GM12872 (cell line): ENCODE measurements at regions not wholly inside any gene's neighbourhood (a gene's known extent, or its start where the extent isn't known, plus 50 kb on each side); places are given as distances from the start of the nearest gene placed in this dataset.

Experiments used
- TF ChIP-seq, protein P1 (sequence below): IDR thresholded peaks from 3 replicates; pipeline ENCODE4 v1.5.1; 2011; ENCODE audit warnings: low read depth, mild to moderate bottlenecking, low read length, moderate library complexity; ENCODE audit not compliant: insufficient read depth

DNA sequence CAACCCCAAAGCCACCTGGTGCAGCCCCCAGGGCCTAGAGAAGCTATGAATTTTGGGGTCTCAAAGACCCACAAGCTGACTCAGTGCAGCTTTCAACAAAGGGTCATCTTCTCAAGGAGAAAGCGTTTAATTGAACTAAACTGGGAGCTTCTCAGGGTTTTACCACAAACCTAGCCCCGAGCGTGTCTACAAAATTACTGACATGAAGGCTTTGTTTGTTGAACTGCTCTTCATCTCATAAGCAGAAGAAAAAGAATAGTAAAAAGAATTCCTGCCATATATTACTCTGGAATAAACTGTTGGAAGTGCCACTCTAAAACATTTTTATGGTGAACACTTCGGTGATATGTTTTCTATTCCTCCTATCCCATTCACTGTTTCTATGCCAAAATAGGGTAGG lies 50.8 kb upstream of the INCENP start:
- TF ChIP-seq, protein P1, sequence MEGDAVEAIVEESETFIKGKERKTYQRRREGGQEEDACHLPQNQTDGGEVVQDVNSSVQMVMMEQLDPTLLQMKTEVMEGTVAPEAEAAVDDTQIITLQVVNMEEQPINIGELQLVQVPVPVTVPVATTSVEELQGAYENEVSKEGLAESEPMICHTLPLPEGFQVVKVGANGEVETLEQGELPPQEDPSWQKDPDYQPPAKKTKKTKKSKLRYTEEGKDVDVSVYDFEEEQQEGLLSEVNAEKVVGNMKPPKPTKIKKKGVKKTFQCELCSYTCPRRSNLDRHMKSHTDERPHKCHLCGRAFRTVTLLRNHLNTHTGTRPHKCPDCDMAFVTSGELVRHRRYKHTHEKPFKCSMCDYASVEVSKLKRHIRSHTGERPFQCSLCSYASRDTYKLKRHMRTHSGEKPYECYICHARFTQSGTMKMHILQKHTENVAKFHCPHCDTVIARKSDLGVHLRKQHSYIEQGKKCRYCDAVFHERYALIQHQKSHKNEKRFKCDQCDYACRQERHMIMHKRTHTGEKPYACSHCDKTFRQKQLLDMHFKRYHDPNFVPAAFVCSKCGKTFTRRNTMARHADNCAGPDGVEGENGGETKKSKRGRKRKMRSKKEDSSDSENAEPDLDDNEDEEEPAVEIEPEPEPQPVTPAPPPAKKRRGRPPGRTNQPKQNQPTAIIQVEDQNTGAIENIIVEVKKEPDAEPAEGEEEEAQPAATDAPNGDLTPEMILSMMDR, result no peak

DNA sequence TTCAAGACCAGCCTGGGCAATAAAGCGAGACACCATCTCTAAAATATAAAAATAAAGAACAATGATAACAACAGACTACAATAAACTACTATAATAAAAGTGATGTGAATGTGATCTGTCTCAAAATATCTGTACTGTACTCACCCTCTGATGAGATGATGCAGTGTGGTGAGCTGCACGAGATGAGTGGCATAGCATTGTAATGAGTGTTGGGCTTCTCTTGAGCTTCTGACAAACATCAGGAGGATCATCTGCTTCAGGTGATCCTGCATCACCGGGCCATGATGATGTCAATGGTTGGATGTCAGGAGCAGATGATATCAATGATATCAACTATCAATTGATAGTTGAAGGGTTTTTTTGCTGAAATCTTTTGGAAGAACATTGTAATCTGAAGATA lies 52.4 kb upstream of the INCENP start:
- TF ChIP-seq, protein P1, result no peak

DNA sequence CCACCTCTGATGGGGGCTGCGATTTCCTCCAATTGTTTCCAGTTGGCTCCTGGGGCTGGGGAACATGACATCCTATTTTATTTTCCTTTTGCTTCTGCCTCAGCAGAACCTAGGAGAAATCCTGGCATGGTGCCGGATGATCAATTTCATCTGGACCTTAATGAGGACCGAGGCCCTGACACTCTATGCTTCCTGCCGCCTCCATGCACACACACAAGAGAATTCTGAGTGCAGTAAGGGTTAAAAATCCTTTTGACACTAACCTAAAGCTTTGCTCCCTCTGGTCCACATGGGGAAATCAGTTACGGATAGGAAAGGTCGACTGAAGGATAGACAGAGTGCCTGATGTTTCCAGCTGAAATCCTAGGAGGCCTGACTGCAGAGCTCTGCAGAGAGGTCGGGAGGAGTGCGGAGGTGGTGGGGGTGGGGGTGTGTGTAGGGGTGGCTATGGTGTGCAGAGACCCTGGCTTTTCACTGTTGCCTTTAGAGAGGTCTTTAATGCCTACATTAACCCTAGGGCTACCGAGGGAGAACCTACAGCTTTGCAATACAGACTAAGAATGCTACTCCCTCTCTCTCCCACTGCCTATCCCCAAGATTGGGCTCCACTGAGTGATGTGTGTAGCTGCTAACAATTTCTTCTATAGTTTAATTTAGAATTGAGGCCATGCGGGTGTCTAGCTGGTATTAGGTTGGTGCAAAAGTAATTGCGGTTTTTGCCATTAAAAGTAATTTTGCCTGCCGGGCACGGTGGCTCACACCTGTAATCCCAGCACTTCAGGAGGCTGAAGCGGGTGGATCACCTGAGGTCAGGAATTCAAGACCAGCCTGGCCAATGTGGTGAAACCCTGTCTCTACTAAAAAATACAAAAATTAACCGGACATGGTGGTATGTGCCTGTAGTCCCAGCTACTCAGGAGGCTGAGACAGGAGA lies 53.6 kb upstream of the INCENP start:
- TF ChIP-seq, protein P1, result no peak

DNA sequence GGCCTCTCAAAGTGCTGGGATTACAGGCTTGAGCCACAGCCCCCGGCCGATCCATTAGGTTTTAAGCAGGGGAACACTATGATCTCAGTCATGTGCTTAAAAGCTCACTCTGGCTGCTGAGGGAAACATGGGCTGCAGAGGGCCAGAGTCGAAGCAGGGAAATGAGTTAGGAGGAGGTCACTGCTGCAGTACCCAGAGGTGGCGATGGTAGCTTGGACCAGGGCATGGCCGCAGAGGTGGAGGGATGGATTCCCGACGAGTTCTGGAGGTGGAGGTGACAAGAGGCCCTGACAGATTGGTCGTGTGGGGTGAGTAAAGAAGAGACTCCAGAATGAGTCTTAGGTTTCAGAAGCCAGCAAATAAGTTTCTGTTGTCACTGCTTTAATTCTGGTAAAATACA lies 54.4 kb upstream of the INCENP start:
- TF ChIP-seq, protein P1, result no peak

DNA sequence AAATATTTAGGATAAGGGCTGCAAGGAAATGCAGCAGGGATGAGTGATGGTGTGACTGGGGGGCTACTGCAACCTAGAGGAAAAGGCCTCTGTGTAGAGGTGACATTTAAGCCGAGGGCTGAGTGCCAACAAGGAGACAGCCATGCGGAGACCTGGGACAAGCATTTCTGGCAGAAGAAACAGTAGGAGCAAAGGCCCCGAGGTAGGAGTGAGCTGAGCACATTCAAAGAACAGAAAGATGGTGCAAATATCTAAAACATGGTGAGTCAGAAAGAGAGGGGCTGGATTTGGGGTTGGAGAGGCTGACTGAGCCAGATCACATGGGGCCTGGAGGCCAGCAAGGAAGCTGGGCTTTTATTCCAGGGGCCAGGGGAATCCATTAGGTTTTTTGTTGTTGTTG lies 55.1 kb upstream of the INCENP start:
- TF ChIP-seq, protein P1, result no peak

DNA sequence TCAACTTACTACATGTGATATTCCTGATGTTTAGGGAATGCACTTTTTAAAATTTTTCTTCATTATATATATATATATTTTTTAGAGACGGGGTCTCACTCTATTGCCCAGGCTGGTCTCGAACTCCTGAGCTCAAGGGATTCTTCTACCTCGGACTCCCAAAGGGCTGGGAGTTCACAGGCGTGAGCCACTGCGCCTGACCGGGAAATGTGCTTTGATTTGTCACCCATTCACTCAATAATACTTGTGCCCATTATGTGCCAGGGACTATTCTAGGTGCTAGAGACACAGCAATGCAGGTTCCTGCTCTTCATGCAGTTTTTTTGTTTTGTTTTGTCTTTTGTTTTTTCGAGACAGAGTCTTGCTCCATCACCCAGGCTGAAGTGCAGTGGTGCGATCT lies 56.1 kb upstream of the INCENP start:
- TF ChIP-seq, protein P1, result no peak

DNA sequence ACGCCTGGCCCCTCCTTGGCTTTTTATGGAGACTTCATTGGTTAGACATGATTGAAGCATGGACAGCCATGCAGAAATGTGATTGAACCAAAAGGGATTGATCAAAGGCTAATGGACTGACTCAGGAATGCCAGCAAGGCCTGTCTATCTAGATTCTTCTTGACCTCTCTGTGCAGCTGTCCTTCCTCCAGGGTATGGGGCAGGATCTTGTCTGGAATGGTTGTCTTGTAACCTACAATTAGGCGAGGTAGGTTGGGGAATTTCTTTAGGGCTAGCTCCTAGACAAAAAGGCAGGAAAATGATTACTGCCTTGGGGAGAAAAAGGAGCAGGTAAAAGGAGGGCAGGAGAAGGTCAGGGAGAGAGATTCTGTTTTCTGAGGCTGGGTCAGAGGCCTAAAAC lies 59.6 kb upstream of the INCENP start:
- TF ChIP-seq, protein P1, result no peak
